H1 (cell line): ENCODE measurements at regions not wholly inside any gene's neighbourhood (a gene's known extent, or its start where the extent isn't known, plus 50 kb on each side); places are given as distances from the start of the nearest gene placed in this dataset.

ENCODE experiments used
- CREB1 ChIP-seq: IDR thresholded peaks from 2 replicates; pipeline ENCODE4 v1.6.1; 2012; ENCODE audit warnings: inconsistent platforms
- EZH2 ChIP-seq: fragments of 200-600 bp; sonication (generic); IDR thresholded peaks from 2 replicates; pipeline ENCODE4 v1.7.1; 2012; ENCODE audit warnings: low read depth, mild to moderate bottlenecking, moderate library complexity, low read length, inconsistent platforms; ENCODE audit not compliant: severe bottlenecking
- HDAC6 ChIP-seq: IDR thresholded peaks from one replicate; pipeline ENCODE4 v1.7.1; 2012; ENCODE audit warnings: low read depth, mild to moderate bottlenecking, inconsistent platforms, low read length, moderate library complexity
- JUN ChIP-seq: IDR thresholded peaks from 2 replicates; pipeline ENCODE4 v1.6.1; 2011; ENCODE audit warnings: low read depth, mild to moderate bottlenecking, improper control_type of control experiment, low read length
- JUND ChIP-seq: IDR thresholded peaks from 2 replicates; pipeline ENCODE4 v1.6.1; 2011; ENCODE audit warnings: mild to moderate bottlenecking, improper control_type of control experiment, low read length
- PHF8 ChIP-seq: fragments of 200-600 bp; sonication (generic); conservative IDR thresholded peaks from 2 replicates; pipeline ENCODE4 v1.7.1; 2012; ENCODE audit warnings: low read depth, mild to moderate bottlenecking, inconsistent platforms, low read length, moderate library complexity
- RFX5 ChIP-seq: IDR thresholded peaks from 2 replicates; pipeline ENCODE4 v1.6.1; 2011; ENCODE audit warnings: low read depth, low read length, improper control_type of control experiment, borderline replicate concordance
- RXRA ChIP-seq: IDR thresholded peaks from 2 replicates; pipeline ENCODE4 v1.6.1; 2011; ENCODE audit warnings: low read depth, mild to moderate bottlenecking, low read length, moderate library complexity; ENCODE audit not compliant: insufficient read depth

GRCh38 chr7:25574828-25575227 is 346.5 kb upstream of the NPVF start (continued):
- TF ChIP-seq HDAC6 (no peak), JUND (no peak), EZH2 (no peak), RXRA (no peak), PHF8 (no peak), JUN (no peak), RFX5 (no peak), CREB1 (no peak)
